NCI-H1930 (cell line): ENCODE measurements at regions not wholly inside any gene's neighbourhood (a gene's known extent, or its start where the extent isn't known, plus 50 kb on each side); places are given as distances from the start of the nearest gene placed in this dataset.

Experiments used
- DNase-seq, 2 experiments: peaks; one replicate each; lab custom pipeline; 2025; lab: John Stamatoyannopoulos, UW

DNA sequence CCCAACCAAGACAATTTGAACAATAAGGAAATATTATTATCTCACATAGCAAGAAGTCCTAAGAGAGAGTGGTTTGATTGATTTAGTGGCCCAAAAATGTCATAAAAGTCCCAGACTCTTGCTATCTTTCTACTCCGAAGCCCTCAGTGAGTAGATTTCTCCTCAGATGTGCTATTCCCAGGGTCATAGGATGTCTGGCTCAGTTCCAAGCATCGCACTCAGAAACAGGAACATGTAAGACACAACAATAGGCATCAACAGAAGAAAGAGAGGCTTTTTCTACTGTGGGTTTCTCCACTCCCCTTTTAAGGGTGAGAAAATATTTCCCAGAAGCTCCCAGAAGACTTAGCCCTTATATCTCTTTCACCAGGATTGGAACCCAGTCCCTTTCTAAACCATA is 188.1 kb upstream of the CDKN3 start:
- no peak for DNase-seq

DNA sequence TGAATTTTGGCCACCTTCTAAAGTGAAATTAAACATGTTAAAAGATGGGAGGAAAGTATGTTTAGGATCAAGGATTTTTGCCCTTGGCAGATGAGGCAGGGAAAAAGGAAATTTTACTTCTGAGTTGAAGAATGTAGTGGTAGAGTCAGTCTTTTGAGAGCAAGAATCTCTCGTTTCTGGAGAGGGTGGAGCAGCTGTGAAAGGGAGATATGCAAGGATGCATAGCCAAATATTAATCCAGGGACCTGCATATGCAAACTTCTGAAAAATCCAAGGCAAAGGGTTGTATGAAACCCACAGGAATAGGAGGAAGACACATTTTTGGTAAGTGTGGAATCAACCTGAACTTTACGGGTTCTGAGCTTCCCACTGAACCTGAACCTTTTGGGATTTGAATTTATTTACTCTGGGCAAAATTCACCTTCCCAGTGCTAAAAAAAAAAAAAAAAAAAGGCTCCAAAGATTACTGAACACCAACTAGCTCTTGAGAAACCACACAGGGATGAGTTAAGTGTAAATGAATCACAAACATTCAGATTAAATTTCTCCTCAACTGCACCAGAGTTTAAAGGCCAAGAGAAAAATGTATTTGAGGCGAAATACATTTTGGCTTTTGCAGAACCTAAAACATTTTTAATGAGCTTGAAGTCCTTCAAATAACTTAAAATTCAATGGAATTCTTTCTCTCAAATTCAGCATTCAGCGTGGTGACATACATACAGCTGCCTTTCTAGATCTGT is 187.1 kb upstream of the CDKN3 start:
- no peak for DNase-seq

DNA sequence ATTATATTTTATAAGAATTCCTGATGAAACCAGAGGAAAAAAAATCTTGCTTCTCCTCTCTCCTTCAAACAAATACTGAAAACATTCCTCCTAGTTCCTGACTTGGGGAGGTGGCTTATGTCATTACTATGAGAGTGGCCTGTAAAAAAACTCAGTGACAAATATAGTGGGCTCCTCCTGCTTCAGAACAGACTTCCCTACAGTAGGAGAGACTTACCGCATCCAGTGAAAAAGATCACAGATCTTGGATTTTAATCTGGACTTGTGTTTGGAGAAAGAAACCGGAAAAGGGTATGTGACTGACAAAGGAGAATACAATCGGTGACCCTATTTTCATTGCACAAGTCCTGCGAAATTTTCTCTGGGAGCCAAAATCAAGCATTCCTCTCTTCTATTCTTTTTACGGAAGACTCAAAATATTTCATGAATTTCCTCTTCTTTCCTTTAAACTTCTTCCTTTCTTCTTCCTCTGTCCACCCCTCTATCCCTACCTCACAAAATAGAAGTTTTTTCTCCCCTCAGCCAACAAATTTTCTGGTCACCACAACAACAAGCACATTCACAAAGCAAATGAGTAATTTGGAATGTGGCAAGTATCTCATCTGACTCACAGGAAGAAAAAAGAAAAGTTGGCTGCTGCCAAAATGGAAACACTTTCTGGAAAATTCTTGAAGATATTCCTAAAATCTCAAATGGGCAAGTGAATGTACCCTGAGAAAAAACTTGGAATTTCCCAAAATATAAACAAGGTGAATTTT is 185.1 kb upstream of the CDKN3 start:
- DNase-seq, result no peak

DNA sequence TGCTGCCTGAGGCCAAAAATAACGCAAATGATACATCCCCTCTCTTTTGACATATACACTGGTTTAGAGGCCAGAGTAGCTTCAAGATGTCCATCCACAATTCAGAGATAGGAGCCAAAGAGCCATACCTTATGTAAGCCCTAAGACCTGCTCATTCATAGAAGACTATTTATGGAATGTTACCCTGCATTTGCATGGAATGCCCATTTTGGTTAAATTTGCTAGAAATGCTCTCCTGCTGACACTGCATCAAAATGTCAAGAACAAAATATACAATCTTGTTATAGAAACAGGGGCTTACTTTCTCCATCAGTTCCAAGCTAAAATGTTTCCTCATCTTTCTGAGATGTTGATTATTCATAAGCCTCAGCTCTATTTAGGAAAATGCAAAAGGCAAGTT is 183.3 kb upstream of the CDKN3 start:
- DNase-seq, result no peak

DNA sequence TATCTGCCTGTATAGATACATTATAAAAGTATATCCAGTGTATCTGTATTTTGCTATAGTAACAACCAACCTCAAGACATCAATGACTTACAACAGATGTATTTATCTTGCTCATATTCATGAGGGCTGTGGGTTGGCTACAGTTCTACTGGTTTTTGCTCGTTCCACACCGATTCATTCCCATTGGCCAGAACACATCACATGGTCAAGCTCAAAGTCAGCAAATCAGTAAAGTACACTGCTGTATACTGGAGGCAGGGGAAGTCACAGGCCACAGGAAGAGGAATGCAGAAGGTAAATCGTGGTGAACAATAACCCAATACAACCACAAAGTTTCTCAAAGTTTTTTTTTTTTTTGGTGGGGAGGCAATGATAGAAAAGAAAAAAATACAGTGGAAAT is 180.0 kb upstream of the CDKN3 start:
- DNase-seq, result no peak

DNA sequence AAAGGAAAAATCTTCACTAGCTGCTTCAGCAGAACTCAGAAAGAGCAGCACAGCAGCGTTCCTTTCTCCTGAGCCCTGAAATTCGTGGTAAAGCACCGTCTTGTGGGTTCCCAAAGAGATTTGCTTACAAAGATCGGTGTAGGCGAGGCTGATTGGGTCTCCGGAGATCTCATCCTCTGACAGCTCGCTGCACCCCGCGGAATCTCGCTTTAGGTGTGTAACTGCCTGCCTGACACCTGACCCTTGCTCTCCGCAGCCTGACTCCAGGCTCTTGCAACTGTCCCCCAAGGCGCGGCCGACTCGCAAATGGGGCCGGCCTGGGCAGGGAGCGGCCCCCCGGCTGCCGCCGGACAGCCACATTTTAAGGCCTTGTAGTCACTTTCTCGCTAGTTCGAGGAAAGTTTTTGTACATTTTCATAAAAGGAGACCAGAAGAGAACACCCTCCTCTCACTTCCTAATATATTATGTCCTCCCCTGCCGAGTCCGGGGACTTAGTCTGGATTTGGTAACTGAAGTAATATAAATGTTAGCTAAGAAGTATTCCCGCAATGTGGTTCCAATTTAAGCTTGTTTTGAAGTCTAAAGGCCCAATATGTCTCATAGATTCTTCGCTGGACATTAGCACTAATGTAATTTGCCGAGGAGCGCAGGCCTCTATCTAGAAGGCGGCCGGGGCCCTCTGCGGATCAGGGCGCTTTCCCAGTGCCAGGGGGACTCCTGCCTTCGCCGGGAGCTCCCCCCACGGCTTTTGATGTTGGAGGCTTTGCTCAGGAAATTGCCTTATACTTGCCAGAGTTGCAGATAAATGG is 177.3 kb upstream of the CDKN3 start:
- no peak for DNase-seq

DNA sequence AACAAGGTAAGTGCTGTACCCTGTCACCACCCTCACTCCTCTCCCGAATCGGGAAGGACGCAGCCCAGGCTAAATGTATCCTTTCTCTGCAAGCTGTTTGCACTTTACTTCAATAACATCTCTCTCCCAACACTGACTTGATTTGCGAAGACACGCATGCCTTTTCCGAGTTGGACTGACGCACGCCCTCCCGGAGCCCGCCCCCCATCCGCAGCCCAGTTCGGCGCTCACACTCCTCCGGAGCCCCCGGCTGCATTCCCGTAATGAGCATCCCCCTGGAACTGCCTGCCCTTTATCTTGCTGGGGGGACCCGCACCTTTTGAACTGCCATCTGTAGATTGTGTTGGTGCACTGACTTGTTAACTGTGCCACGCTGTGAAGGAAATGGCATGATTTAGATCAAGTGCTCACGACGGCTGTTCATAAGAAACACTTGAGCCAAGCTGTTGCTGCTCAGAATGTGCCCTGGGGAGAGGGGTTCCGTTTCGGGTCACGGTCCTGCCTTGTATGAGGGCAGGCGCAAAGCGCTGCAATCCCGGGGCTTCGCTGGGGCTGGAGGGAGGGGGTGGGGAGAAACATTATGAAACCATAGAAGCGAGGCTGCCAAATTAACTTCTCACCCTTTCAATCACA is 176.6 kb upstream of the CDKN3 start:
- DNase-seq, result no peak

DNA sequence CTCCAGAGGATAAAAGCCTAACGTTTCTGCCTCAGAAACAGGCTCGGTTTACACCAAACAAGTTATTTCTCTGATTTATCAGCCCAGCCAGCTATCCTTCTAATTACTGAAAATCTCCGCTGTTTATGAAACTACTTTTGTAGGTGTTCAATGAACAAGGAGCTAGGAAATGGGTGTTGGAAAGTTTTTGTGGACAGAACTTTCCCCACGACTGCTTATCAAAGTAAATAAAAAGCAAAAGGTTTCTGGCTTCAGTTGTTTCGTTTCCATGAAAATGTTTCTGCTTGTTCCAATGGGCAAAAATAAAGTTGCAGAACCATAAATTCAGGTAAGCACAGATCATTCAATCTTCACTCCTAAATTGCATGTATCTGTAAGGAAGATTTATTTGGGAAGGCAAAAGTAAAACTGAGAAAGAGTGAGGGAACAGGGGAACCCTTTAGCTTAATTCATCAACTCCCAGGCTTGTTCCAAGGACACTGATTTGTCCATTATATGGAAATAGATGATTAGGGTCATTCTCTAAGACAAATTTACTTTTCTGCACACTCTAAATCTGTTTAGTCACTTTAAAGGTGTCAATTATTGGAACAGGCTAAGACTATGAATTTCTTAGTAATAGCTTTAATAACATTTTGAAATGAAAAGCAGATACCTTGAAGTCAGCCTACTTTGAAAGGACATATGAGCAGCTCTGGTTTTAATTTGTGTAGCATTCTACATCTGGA is 175.9 kb upstream of the CDKN3 start:
- DNase-seq, result no peak

DNA sequence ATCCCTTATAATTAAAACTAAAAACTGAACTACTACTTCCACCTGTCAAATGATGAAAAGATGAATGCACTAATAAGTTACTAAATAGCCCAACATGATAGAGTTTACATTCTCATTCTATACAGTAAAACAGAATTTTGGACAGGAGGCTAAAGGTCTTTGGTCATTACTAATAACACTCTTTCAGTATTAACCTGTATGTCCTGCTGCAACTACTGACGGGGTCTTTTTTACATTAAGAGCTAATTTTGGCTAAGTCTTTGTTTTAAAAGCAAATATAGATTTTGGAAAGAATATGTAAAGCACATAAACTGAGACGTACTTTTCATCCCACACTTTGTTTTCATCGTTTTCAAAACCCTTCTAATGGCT is 175.4 kb upstream of the CDKN3 start:
- no peak for DNase-seq

DNA sequence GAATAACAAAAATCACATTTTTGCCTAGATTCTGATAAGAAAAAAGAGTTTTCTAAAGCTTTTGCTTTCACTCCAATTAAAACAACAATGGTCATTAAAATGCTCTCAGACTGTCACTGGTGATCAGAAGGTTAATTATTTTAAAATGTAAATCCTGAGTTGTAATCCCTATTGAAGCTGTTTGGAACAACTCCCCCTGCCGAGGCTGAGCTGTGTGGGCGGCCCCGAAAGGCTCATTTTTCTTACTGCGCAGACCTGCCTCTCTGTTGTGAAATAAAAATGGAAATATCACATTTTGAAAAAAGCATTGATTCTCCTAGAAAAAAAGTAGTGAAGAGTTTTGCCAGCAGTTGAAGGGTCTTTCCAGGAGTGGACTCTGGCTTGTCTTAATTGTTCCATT is 174.8 kb upstream of the CDKN3 start:
- no peak for DNase-seq

DNA sequence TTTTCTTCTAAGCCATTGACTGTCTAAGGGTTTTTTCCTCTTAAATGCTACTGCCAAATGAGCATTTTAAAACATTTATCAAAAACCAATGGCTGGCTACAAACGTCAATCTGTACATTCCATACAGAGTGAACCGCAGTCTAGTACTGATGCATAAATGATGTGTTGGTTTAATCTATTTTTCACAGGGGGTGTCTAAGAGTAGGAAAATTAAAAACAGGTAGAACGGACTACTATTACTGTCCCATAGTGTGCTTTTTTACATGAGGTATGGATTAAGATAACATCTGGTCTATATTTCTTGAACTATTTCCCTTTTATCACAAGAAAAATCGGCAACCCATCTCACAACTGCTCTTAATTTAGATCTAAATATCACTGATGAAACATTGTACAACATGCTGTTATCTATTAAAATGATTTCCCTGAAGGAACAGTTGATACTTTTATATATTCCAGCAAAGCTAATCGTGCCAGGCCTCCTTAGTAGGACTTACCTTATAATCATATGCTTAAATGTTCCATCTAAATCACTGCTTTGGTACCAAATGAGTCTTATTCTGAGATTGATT is 172.9 kb upstream of the CDKN3 start:
- no peak for DNase-seq

DNA sequence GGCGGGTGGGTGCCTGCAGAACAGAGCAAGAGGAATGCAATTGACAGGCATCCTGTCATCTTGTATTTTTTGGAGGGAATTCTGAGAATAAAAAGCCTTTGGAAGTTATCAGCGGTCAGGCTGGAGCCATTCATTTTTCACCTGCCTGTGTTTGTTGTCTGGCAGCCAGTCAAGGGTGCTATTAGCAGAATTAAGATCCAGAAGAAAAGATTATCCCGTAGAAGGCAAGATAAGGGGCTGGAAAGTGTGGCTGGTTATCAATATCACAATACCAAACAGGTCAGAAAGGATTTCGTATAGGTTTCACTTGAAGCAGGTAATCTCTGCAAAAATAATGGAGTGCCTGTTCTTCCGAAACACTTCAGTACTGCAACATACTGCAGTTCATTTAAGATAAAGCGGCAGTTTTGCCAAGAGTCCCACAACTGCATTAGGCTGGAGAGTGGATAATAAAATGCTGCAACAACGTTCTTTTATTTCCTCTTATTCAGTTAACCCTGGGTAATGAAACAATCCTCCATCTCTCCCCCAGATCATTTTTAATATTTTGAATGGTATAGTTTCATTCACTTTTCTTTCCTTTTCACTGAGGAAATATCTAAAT is 171.2 kb upstream of the CDKN3 start:
- DNase-seq, result no peak

DNA sequence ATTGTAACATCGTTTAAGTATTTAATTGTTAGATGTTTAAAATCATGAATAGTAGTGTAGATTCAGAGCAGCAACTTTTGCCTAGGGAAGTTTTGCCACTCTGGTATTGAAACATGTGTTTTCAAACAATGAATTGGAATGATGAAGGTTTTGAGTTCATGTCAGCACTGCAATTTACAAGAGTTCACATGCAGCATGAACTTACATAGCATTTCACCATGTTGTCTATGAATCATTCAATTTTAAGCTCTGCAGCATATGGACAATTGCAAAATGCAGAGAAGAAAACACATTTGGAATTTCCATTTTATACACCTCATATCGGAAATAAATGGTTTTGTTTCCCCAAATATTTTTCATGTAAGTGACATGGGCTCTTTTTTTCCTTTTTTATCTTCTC is 170.7 kb upstream of the CDKN3 start:
- no peak for DNase-seq

DNA sequence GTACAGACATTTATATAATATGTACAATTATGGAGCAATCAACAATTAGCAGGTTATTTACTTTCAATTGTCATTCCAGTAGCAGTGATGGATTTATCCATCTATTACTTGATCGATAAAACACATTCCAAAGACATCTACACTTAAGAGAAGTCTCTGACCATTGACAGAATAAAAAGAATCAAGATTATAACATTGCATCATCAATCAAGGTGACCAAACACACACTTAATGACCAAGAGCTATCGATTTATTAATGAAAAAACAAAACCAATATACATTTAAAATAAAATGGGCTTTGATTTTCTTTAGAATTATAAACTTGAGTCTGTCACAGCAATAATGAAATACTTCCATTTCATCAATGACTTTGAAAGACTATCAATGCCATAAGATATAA is 170.2 kb upstream of the CDKN3 start:
- DNase-seq, result no peak

DNA sequence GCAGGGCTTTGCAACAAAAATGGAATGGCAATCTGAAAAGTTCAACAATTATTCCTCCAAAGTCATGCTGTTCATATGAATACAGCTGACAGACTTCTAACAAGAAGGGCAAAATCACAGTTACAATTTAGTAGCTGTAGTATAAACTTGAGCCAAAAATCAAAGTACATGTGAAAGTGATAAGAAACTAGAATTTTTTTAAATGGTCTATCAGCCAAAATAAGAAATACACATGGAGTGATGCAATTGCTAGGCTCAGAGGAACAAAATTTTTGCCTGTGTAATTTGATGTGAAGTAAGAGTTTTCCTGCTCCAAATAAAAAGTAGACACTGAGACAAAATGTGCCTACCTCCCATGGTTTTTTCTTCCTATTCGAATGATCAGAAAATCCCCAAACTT is 167.7 kb upstream of the CDKN3 start:
- no peak for DNase-seq

DNA sequence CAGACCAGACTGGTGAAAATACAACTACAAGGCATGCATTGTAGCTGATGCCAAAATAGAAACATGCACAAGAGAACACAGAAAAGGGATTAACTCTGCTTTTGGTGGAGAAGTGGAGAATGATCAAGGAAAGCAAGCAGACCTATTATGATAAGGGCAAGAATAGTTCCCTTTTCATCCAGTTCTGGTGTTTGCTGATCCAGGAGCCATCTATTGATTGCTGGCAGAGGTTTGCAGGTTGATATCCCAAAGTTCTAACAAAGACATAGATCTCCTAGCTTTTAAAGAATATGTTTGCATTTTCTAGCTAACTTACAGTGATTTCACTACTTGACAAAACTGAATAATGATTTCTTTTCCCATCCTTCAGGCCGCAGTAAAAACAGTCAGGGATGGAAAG is 166.2 kb upstream of the CDKN3 start:
- DNase-seq, result no peak

DNA sequence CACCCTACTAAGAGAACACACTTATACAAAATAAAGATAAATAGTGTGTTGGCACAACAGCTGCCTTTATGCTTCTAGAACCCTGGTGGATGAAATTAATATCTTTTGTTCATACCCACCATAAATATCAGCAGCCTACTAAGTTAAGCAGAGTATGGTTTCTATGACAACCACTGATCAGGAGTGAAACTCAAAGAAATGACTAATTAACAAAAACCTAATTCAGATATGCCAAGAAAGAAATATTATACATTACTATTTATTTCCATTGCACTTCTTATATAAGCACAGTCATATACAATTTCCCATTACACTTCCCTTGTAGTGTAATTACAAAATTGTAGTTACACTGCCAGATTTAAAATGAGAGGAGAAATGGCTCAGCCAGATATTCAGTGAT is 164.1 kb upstream of the CDKN3 start:
- no peak for DNase-seq

DNA sequence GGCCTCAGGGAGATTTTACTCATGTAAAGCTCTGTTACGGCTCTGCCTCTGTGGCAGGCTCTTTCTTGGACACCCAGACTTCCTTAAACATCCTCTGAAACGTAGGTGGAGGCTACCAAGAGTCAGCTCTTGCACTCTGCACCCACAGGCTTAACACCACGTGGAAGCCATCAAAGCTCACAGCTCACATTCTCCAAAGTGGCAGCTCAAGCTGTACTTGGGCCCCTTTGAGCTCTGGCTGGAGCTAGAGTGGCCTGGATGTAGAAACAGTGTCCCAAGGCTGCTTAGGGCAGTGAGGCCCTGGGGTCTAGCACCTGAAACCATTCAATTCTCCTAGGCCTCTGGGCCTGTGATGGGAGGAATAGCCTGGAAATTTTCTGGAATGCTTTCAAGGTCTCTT is 155.3 kb upstream of the CDKN3 start:
- DNase-seq, result no peak

DNA sequence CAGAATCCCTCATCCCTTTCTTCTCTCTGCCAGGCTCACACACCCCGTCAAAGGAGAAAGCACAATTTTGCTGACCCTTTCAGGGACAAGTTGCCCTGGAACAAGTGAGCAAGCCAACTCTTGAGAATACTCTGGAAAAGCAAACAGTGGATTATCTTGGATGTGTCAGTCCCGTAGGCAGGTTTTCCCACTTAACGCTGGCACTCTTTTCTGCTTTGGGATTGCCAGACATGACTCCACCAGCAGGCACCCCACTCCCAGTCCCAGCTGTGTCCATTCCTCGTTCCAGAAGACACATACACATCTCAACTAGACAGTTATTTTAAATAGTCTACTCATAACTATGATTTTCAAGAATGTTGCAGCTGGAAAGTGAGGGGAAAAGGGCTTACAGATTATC is 145.5 kb upstream of the CDKN3 start:
- DNase-seq, result no peak

DNA sequence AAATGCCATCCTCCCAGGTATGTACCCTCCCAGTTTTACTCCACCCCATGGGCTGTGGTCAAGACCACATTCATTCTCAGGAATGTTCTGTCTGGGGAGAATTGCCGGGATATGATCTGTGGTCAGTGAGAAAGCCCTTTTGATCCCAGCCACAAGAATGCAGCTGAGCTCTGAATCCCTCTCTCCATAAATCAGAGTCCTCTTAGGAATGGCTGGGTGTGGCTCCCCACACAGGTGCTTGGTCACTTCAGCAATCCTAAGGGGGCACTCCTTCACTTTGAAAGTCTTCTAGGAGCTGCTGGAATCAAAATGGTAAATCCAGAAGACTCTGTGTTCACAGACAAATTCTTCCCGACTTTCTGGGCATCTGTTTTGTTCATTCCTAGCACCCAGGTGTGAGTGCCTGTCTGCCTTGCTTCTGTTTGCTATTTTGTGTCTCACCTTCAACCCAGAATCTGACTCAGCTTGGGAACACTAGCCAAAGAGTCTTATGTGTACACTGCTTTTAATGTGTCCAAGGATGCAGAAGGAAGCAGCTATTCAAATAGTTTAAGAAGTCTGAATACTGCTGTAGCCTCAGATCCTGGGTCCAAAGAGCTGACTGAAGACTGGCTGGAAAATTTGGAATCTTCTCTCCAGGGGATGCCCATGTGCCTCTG is 144.6 kb upstream of the CDKN3 start:
- no peak for DNase-seq
